ENCODE measurements at regions not wholly inside any gene's neighbourhood (a gene's known extent, or its start where the extent isn't known, plus 50 kb on each side); places are given as distances from the start of the nearest gene placed in this dataset.
"Not testable (repeated sequence)": the region's sequence is repeated elsewhere in the genome, so short reads cannot be mapped to it uniquely, and the experiment has no call there.

- no peak for DNase-seq
Observed at GRCh38 chr6:112665114-112665513, 318.0 kb downstream of the RFPL4B start.

GRCh38 chr6:112665815-112666214 is 318.7 kb downstream of the RFPL4B start:
- no peak for DNase-seq

GRCh38 chr6:112667427-112667826 is 320.3 kb downstream of the RFPL4B start:
- DNase-seq = no peak

GRCh38 chr6:112680091-112680490 is 333.0 kb downstream of the RFPL4B start:
- no peak for DNase-seq

- DNase-seq = no peak
Observed at GRCh38 chr6:112682071-112682470, 334.9 kb downstream of the RFPL4B start.

GRCh38 chr6:112683106-112683505 is 336.0 kb downstream of the RFPL4B start:
- DNase-seq = no peak

GRCh38 chr6:112683926-112684325 is 336.8 kb downstream of the RFPL4B start:
- no peak for DNase-seq

GRCh38 chr6:112685521-112686220 is 338.5 kb downstream of the RFPL4B start:
- not testable (repeated sequence) for DNase-seq

- not testable (repeated sequence) for DNase-seq
Observed at GRCh38 chr6:112688487-112689165, 341.5 kb downstream of the RFPL4B start.

- DNase-seq = not testable (repeated sequence)
Observed at GRCh38 chr6:112689183-112689858, 342.2 kb downstream of the RFPL4B start.

GRCh38 chr6:112690497-112691202 is 343.5 kb downstream of the RFPL4B start:
- DNase-seq = no peak

- DNase-seq = no peak
Observed at GRCh38 chr6:112691289-112691688, 344.2 kb downstream of the RFPL4B start.

GRCh38 chr6:112695001-112695400 is 347.9 kb downstream of the RFPL4B start:
- no peak for DNase-seq

- no peak for DNase-seq
Observed at GRCh38 chr6:112697265-112697664, 350.1 kb downstream of the RFPL4B start.

GRCh38 chr6:112701201-112701600 is 354.1 kb downstream of the RFPL4B start:
- no peak for DNase-seq

GRCh38 chr6:112710710-112711109 is 363.6 kb downstream of the RFPL4B start:
- no peak for DNase-seq

- DNase-seq = no peak
Observed at GRCh38 chr6:112713402-112713801, 366.3 kb downstream of the RFPL4B start.

GRCh38 chr6:112717401-112717800 is 370.3 kb downstream of the RFPL4B start:
- no peak for DNase-seq

- no peak for DNase-seq
Observed at GRCh38 chr6:112717856-112718255, 370.7 kb downstream of the RFPL4B start.

GRCh38 chr6:112725541-112726085 is 378.5 kb downstream of the RFPL4B start:
- no peak for DNase-seq

GRCh38 chr6:112735129-112735528 is 388.0 kb downstream of the RFPL4B start:
- DNase-seq = no peak

GRCh38 chr6:112739766-112740165 is 392.6 kb downstream of the RFPL4B start:
- DNase-seq = no peak

- DNase-seq = no peak
Observed at GRCh38 chr6:112743323-112743722, 396.2 kb downstream of the RFPL4B start.
